Bronchial epithelial cell (primary cell): ENCODE measurements at regions not wholly inside any gene's neighbourhood (a gene's known extent, or its start where the extent isn't known, plus 50 kb on each side); places are given as distances from the start of the nearest gene placed in this dataset.

Source experiments
- DNase-seq: peaks from one replicate; pipeline ENCODE4 v3.0.0-alpha.2; 2010; ENCODE audit warnings: low read depth
- FAIRE-seq: peaks from 2 replicates; lab custom pipeline; 2011; peaks lifted over from hg19 to GRCh38; lab: Jason Lieb, UNC
- H3K27me3 ChIP-seq: 2 replicates; pipeline ENCODE4 v1.5.1; 2011; ENCODE audit warnings: low read length; ENCODE audit not compliant: control insufficient read depth, insufficient read depth
- H3K36me3 ChIP-seq: 2 replicates; pipeline ENCODE4 v1.5.1; 2011; ENCODE audit warnings: low read length; ENCODE audit not compliant: control insufficient read depth, insufficient read depth
- H3K4me3 ChIP-seq: 2 replicates; pipeline ENCODE4 v1.5.1; 2011; ENCODE audit warnings: mild to moderate bottlenecking, low read depth, low read length, control low read depth
- CTCF ChIP-seq: IDR thresholded peaks from 2 replicates; pipeline ENCODE4 v1.5.1; 2011; ENCODE audit warnings: mild to moderate bottlenecking, moderate library complexity, low read length, control low read depth, inconsistent platforms; ENCODE audit not compliant: insufficient read depth, severe bottlenecking

- H3K4me3 ChIP-seq = no peak overlapping the region
- FAIRE-seq = no peak
- no peaks in the 10 kb centered on the region for H3K36me3 ChIP-seq
- DNase-seq = no peak
- H3K27me3 ChIP-seq = no peaks in the 10 kb centered on the region
- no peak for TF ChIP-seq CTCF
Measured at GRCh38 chr13:74316547-74316946, 182.3 kb upstream of the KLF12 start.

- no peaks in the 10 kb centered on the region for H3K36me3 ChIP-seq
- TF ChIP-seq CTCF = no peak
- no peaks in the 10 kb centered on the region for H3K27me3 ChIP-seq
- FAIRE-seq = no peak
- no peak for DNase-seq
- H3K4me3 ChIP-seq = no peak overlapping the region
Measured at GRCh38 chr13:74306496-74306895, 172.3 kb upstream of the KLF12 start.

- peak; percentile 51 for DNase-seq
- Histone ChIP-seq H3K4me3 (no peak overlapping the region), H3K36me3 (no peaks in the 10 kb centered on the region), H3K27me3 (no peaks in the 10 kb centered on the region)
- no peak for TF ChIP-seq CTCF
- no peak for FAIRE-seq
Measured at GRCh38 chr13:74305876-74306275, 171.7 kb upstream of the KLF12 start.

- no peak overlapping the region for H3K4me3 ChIP-seq
- no peak for DNase-seq
- no peaks in the 10 kb centered on the region for H3K27me3 ChIP-seq
- no peaks in the 10 kb centered on the region for H3K36me3 ChIP-seq
- TF ChIP-seq CTCF = no peak
- no peak for FAIRE-seq
Measured at GRCh38 chr13:74301258-74301935, 167.2 kb upstream of the KLF12 start.

- no peak overlapping the region for H3K4me3 ChIP-seq
- TF ChIP-seq CTCF = no peak
- no peak for DNase-seq
- FAIRE-seq = no peak
- no peaks in the 10 kb centered on the region for H3K36me3 ChIP-seq
- H3K27me3 ChIP-seq = no peaks in the 10 kb centered on the region
Measured at GRCh38 chr13:74300162-74300561, 166.0 kb upstream of the KLF12 start.

GRCh38 chr13:74299721-74300120 lies 165.5 kb upstream of the KLF12 start:
- Histone ChIP-seq H3K27me3 (no peaks in the 10 kb centered on the region), H3K4me3 (no peak overlapping the region), H3K36me3 (no peaks in the 10 kb centered on the region)
- FAIRE-seq (no peak), DNase-seq (no peak)
- no peak for TF ChIP-seq CTCF
